NCI-H2196 treated with DMSO at 0.1 percent for 48 hours (cell line): ENCODE measurements at regions not wholly inside any gene's neighbourhood (a gene's known extent, or its start where the extent isn't known, plus 50 kb on each side); places are given as distances from the start of the nearest gene placed in this dataset.
"Not testable (repeated sequence)": the region's sequence is repeated elsewhere in the genome, so short reads cannot be mapped to it uniquely, and the experiment has no call there.

ENCODE experiments used
- DNase-seq: peaks from one replicate; lab custom pipeline; 2025; ENCODE audit not compliant: unreplicated experiment; lab: John Stamatoyannopoulos, UW

DNA sequence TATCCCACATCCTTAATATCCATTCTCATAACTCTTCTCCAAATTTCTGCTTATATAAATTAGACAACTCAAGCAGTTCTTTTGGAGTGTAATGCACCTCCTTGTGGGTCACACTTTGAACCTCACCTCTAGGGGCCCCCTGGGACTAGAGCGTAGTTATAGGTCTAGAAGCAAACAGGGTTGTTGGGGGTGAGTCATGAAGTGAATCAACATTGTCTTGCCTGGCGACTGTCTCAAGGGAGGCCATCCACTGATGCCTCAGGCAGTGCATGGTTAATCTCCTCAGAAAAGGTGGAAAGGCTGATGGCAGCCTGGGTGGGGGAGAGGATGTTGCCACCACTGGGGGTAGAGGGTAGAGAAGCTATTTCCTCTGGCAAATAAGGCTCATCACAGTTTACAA is 129.1 kb downstream of the TNFRSF21 start:
- no peak for DNase-seq

DNA sequence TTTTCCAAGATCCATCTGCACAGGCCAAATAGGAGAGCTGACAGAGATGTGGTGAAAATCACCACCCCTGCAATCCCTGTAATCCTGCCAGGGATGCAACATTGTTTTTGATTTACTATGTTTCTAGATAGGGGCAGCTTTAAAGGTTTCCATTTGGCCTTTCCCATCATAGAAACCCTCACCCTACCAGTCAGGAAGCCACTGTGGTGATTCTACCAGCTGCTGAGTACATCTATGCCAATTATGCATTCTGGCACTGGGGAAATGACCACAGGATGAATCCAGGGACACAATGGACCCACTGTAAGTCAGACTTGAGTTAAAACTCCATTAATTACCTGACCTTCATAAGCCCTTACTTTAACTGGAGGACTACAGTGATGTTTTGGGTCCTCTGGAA is 130.4 kb downstream of the TNFRSF21 start:
- DNase-seq: no peak

DNA sequence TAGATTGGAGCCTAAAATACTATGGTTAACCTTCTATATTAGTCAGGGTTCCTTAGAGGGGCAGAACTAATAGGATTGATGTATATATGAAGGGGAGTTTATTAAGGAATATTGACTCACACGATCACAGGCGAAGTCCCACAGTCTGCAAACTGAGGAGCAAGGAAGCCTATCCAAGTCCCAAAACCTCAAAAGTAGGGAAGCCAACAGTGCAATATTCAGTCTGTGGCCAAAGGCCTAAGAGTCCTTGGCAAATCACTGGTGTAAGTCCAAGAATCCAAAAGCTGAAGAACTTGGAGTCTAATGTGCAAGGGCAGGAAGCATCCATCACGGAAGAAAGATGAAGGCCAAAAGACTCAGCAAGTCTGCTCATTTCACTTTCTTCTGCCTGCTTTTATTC is 133.5 kb upstream of the ADGRF1 start:
- no peak for DNase-seq

DNA sequence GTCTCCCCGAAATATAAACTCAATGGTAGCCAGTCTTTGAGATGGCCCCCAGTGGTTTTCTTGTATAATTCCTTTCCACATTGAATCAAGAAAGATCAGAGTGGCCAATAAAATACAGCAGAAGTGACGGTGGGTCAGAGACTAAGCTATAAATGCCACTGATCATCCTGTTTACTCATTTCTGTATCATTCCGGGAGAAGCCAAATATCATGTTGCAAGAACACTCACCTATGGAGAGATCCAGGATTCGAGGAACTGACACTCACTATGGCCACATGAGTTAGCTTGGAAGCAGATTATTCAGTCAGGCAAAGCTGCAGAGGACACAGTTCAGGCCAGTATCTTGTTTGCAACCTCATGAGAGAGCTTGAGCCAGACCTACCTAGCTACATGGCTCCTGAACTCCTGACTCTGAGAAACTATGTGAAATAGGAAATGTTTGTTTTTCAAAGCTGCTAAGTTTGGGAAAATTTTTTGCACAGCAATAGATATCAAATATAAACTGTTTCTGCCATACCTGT is 132.4 kb upstream of the ADGRF1 start:
- DNase-seq: no peak

DNA sequence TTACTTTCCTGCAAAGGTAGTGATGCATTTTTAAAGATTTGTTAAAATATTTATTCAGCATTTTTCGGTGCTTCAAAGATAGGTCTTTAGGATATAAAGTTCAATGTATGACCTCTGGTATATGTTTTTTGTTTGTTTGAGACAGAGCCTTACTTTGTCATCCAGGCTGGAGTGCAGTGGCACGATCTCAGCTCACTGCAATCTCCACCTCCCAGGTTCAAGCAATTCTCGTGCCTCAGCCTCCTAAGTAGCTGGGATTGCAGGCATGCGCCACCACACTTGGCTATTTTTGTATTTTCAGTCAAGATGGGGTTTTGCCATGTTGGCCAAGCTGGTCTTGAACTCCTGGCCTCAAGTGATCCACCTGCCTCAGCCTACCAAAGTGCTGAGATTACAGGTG is 131.9 kb upstream of the ADGRF1 start:
- DNase-seq: not testable (repeated sequence)

DNA sequence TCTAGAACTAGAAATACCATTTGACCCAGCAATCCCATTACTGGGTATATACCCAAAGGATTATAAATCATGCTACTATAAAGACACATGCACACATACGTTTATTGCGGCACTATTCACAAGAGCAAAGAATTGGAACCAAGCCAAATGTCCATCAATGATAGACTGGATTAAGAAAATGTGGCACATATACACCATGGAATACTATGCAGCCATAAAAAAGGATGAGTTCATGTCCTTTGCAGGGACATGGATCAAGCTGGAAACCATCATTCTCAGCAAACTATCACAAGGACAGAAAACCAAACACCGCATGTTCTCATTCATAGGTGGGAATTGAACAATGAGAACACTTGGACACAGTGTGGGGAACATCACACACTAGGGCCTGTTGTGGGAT is 131.0 kb upstream of the ADGRF1 start:
- not testable (repeated sequence) for DNase-seq

DNA sequence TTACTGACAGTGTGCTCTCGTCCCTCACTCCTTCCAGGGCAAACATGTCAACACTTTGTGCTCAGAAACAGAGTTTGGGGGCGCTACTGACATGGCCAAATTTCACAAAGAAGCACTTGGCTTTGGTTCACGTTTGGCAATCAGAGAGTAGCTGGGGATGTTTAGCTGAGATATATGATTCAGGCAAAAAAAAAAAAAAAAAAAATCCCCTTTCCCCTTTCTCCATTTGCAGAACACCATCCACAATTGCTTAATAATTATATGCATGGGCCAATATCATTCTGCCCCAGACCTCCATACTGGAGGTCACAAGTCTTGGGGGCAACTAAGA is 128.4 kb upstream of the ADGRF1 start:
- DNase-seq: no peak

DNA sequence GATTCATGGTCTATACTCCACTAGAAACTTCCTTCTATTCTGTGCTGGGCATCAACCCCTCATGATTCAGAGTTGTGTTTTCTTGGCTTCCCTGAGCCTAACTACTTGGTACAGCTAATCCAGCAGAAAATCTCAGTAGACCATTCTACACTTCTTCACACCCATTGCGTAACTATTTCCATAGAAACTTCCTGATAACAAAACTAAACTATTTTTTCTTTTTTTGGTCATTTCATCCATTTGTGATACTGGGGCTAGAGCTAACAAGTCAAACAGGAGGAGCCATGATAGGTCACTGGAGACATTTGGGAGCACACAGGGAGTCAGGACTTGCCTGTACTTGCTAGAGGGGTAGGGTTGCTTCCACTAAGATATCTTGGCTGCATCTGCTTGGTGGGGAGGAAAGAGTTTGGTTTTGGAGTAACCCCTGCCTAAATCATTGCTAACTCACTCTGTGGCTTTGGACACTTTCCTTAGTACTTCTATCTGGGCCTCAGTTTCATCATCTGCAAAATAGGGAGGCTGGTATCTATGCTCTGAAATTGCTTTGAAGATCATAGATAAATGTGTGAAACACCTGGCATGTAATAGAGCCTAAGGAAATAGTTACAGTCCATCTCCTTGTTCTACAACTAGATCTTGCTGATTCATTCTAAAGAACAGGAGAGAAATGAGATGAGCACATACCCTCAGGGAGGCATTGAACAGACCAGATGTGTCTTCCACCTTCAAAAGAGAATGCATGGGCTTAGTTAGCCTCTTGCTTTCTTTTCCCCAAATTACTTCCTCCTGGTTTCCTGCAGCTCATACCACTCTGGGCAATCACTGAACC is 127.9 kb upstream of the ADGRF1 start:
- no peak for DNase-seq

DNA sequence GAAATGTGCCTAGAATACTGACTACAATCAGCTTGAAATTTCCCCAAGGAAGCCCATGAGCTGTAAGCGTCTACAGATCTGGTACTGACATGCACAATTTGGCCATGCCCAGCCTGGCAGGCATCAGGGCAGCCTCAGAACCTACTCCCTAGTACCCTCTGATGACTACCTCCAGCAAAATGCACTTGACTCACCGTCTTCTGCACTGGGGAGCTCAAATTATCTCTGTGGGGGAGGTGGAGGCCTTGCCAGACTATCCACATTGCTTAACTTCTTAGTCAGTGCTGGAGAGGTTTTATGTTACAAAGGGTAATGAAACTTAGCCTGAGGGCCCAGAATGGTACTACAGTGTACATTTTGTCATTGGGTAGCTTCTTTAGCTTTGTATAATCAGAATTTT is 126.0 kb upstream of the ADGRF1 start:
- peak; percentile 46 for DNase-seq

DNA sequence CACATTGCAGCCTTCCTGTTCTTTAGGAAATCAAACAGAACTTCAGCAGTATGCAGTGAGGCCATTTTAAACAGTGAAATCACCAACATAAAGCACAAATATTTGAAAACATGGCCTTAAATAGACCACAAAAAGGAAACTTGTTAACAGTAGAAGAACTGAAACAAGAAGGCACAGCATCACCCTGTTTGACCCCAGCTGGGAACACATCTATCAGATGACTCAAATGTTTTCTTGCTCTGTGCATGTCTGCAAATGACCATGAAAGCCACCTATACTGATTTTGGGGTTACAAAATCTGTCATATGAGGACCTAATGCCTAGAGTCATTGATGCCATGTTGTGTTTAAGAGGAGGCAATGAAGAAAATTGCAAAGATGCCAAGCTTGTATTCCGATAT is 123.8 kb upstream of the ADGRF1 start:
- no peak for DNase-seq

DNA sequence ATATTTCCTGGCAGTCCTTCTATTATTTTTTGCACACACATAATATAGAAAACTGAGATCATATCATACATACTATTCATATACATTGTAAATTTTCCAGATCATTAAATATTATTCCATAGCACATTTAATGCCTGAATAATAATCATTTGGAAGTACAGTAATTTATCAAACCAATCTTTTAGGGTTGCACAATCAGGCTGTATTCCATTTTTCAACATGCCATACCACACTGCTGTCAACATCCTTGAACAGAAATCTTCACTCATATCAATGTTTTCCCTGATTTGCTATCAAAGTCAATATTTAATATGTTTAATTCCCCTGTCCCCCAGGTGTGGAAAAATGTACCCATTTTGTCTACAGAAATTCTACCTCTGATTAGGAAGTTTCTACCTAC is 122.7 kb upstream of the ADGRF1 start:
- DNase-seq: no peak

DNA sequence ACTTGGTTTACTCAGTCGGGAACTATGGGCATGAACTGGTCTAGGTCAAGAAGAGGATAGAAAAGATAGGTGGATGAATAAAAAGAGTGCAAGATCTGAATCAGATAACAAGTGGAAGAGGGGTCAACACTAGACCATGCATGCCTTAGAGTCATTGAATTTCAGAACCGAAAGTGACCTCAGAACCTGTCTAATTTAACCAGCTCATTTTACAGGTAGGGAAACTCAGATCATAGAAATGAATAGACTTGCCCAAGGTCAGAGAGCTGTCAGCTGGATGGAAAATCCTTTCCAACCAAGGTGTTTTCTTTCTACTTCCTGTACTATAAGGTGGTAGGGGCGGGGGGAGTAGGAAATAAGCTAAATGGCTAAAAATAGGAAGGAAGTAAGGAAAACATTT is 121.4 kb upstream of the ADGRF1 start:
- no peak for DNase-seq

DNA sequence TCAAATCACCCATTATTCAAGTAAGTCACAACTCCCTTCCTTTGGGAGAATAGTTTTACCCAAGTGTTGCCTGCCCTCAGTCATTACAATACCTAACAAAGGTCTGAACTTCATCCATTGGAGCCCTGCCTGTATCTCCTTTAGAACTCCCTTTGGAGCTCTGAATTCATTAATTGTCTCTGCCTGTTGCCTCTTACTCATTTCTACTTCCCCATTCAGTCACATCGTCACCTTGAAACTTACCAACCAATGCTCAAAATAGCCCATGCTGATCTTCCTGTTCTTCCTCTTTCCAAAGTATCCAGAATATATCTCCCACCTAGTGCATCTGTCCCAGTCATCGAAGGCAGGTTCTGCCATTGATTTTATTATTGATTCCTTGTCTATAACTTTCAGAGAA is 120.7 kb upstream of the ADGRF1 start:
- no peak for DNase-seq

DNA sequence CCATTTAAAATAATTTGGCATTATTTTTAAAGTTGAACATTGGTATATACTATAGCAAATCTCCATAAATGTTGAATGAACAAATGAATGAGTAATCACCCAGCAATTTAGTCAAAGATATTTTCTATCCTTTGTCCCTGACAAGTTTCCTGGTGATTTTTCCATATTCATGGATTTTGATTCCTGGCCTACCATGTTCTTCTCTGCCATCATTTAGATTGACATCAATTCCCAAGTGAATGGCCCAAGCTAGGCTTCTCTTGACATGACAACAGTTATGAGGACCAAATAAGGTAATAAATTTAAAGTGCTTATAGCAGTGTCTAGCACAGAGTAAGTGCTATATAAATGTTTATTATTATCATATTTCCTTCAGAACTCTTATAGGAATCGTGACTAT is 120.1 kb upstream of the ADGRF1 start:
- DNase-seq: no peak

DNA sequence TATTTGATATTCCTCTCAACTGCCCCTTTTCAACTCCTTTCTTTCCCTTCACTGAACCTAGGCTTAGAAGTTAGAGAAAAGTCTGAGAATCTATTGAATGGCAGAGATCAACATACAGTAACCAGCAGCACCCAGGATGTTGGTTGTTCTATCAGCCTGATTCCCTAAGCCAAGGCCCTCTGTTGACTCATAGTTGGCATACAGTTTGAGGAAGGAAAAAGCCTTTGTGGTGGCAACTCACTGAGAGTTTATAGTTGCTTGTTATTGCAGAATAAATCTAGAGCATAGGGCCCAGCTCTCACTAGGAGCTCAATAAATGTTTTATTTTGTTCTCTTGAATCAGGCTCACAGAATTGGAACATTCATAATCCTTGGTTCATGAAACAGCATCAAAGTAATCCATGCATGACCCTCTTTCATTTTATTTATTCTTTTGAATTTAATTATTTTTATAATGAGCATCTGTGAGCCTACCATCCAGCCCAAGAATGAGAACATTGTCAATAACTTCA is 119.1 kb upstream of the ADGRF1 start:
- DNase-seq: no peak

DNA sequence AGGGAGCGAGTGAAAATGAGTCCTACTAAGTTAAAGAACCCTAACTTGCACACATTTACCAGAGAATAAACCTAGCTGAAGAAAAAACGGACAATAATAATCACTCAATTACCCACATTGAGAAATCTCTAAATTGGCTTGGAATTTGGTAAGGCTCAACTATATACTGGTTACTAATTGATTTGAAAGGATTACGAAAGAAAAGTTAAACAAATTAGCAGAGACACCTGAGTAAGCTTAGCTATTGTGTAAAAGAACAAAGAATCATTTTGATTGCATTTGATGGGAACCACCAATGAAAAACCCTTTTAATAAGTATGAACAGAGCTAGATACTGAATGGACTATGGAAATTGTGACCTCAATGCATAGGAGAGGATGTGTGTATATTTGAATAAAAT is 118.6 kb upstream of the ADGRF1 start:
- DNase-seq: no peak

DNA sequence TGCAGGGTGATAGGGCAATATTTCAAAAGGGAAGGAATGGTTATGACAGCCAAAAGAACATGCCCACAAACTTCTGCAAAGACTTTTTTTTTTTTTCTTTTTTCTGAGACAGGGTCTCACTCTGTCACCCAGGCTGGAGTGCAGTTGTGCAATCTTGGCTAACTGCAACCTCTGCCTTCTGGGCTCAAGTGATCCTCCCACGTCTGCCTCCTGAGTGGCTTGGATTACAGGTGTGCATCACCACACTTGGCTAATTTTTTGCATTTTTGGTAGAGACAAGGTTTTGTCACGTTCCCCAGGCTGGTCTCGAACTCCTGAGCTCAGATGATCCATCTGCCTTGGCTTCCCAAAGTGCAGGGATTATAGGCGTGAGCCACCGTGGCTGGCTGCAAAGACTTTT is 117.6 kb upstream of the ADGRF1 start:
- no peak for DNase-seq

DNA sequence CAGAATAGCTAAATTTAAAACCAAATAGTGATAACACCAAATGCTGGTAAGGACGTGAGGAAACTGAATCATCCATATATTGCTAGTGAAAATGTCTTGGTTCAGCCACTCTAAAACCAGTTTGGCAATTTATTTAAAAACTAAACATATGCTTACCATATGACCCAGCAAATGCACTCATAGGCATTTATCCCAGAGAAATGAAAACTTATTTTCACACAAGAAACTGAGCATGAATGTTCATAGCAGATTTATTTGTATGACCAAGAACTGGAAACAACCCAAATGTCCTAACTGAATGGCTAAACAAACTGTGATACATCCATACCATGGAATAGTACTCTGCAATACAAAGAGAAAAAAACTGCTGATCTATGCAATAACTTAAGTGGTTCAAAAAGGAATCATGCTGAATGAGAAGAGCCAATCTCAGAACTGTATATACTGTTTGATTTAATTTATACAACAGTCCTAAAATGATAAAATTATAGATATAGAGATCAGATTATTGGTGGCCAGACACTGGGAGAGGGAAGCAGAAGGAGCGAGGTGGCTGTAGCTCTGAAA is 115.6 kb upstream of the ADGRF1 start:
- no peak for DNase-seq

DNA sequence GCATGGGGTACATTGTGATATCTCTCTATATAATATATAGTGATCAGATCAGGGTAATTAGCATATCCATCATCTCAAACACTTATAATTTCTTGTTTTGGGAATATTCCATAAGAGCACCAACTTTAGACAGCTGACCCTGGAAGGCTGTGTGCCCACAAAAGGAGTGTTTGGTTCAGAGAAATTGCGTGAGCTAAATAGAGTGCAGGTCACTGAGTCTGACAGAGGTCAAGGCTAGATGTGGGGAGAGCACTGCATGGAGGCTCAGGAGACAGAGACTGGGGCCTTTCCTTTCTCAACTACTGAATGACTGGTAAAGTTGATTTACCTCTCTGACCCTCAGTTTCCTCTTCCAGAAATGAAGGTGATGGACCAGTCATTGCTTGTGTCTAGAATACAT is 114.9 kb upstream of the ADGRF1 start:
- DNase-seq: no peak

DNA sequence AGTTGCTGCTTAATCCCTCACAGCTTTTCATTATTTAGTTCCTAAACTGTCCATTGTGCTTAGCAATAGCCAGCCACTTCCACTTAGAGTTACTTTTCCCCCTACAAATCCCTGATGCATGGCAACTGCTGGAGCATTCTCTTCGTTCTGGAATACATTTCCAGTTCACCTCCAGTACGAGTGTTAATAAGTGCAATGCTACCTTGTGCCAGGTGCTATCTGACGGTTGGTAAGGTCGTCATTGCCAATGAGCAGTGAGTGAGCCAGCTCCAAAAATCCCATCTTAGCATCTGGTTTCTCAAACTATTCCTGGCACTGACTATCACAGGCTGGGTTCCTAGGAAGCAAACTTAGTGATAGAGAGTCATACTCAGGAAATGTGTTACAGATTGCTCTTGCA is 114.1 kb upstream of the ADGRF1 start:
- no peak for DNase-seq

DNA sequence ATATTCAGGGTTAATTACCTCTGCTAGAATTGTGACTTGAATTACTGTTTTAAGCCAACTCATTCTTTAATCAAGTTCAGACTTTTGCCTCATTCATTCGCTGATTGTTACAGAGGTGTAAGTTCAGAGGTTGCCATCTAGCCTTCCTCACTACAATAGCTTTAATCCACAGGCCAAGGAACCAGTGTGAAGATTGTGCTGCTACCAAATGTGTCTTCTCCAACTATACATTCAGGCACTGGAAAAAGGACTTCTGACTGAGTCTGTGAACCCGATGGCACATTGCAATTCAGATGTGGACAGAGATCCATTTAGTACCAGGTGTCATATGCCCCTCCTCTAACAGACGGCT is 111.2 kb upstream of the ADGRF1 start:
- no peak for DNase-seq

DNA sequence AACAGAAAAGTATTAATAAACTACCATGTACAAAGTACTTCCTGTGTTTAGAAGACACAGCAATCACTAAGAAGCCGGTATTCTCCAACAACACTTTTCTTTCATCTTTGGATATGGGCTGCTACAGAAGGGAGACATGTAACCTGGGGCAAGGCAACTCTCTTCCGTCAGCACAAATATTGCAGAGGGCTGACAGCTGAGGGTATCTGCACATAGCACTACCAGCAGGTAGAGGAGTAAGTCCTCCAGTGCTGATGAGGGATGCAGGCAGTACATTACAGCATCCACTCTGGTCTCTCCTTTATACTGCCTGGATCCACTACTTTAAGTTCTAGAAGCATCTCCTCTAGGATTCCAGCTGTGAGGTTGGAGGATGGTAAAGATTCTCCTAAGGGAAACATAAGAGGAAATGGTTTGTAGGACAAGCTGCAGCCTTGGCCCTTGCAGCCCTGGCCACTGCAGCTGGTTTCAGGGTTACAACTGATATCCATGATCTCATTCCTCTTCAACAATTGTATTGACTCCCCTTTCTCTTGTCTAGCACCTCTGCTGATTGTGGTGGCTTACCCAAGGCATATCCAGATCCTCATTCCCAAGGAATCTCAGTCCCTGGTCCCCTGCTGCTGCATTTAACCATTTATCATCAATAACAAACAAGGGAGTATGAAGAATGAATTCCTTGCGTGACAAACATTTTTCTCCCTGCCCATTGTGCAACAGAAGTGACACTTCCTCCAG is 110.7 kb upstream of the ADGRF1 start:
- no peak for DNase-seq
